GM19463 (cell line): ENCODE measurements at regions not wholly inside any gene's neighbourhood (a gene's known extent, or its start where the extent isn't known, plus 50 kb on each side); places are given as distances from the start of the nearest gene placed in this dataset.
"Not testable (repeated sequence)": the region's sequence is repeated elsewhere in the genome, so short reads cannot be mapped to it uniquely, and the experiment has no call there.

Experiments used
- ATAC-seq: cut with Tn5 transposase; IDR thresholded peaks from one replicate; pipeline ENCODE4 v1.9.1; 2021; ENCODE audit warnings: mild to moderate bottlenecking, moderate library complexity; ENCODE audit not compliant: unreplicated experiment

DNA sequence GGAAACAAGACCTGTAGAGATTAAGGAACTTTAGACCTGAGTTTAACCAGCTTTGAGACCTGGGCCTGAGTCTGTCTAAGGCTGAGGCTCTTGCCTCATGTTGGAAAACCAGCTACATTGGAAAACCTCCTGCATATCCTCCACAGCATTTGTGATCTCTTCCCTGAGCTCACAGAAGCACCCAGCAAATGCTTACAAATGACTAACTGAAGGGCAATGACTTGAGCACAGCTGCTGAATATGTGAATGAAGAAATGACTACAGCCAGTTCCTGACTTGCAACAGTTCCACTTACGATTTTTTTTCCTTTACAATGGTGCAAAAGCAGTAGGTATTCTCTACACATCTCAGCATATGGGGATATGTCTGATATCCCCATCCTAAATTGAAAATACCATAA lies 112.4 kb upstream of the RREB1 start:
- ATAC-seq, result no peak

DNA sequence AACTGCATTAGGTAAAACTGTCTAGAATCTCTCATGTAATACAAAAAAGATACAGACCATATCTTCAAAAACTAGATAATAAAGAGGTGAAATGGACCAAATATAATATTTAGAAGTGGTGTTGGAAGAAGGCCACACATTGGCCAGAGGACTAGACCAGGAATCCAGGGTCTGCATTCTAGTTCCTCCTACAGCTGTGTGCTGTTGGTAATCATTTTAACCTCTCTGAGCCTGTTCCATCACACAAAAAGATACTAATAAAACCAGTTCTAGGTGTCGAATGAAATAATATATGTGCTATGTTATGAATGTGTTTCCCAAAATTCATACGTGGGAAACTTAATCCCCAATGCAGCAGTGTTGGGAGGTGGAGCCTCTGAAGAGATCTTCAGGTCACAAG lies 111.6 kb upstream of the RREB1 start:
- no peak for ATAC-seq

DNA sequence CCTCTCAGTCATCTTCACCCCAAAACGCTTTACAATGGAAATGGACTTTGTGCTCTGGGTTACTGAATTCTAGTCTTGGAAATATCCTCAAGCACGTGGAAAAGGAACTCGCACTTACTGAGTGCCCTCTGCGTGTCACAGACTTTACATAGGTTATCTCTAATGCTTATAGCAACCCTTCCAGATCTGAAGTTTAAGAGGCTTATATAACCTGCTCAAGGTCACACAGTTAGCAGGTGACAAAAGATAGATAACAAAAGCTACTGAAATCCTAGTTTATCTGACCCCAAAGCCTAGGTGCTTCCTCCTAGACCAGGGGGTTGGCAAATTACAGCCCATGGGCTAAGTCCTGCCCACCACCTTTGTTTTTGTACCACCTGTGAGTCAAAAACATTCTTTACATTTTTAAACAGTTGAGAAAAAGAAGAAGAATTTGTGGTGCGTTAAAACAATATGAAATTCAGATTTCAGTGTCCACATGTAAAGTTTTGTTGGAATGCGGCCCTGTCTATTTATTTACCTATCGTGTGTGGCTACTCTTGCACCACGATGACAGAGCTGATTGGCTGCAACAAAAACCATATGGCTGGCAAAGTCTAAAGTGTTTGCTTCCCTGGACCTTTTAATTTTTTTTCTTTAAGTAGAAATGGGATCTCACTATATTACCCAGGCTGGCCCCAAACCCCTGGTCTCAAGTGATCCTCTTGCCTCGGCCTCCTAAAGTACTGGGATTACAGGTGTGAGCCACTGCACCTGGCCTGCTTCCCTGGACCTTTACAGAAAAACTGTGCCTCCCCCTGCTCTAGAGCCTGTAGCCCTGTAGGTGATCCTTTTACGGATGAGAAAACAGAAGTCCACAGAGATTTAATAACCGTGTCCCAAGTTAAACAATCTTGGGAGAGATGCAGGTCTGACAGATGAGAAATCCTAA lies 110.2 kb upstream of the RREB1 start:
- no peak for ATAC-seq

DNA sequence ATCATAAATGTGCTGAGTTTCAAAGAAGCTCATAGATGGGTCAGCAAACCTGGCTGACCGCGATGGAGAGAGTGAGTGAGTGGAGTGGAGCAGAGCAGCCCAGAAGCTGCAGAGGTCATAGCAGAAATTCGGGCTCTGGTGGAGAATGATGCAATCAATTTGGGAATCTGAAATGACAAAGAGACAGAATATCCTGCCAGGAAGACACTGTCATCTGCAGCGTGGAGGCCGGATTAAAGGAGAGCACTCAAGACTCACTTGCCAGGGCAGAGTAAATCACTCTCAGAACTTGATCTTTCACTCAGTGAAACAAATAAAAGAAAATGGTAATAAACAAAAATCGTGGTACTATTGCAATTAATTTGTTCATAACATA lies 109.6 kb upstream of the RREB1 start:
- ATAC-seq, result no peak

DNA sequence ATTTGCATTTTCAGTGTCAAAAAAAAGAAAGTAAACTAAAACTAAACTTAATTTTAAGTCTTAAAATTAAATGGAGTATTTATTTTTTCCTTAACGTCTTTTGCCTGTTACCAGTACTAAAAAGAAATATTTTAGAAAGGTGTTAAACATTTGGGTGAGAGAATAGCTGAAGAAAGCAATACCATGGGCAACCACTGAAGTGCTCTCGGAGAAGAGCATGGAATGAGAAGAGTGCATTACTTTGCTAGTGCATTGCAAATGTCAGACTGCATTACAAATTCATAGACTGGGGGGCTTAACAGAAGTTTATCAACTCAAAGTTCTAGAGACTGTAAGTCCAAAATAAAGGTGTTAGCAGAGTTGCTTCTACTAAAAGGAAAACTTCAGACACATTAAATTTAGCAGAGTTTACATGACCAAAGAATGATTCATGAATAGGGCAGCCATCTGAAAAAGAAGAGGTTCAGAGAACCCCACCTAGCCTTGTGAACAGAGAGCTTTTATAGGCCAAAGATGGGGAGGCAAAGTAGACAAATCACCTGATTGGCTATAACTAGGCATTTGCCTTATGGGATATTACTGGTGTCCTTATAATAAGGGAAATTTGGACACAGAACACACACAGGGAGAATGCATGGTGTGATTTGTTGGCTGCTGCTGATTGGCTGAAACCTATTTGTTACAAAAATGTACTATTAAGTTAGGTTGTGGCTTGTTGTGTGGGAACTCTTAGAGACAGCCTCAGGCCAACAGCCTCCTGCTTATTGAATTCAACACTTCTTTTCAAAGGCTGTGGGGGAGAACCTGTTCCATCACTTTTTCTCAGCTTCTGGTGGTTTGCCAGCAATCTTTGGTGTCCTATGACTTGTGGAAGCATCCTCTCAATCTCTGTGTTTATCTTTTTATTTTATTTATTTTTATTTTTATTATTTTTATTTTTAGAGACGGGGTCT lies 106.7 kb upstream of the RREB1 start:
- no peak for ATAC-seq

DNA sequence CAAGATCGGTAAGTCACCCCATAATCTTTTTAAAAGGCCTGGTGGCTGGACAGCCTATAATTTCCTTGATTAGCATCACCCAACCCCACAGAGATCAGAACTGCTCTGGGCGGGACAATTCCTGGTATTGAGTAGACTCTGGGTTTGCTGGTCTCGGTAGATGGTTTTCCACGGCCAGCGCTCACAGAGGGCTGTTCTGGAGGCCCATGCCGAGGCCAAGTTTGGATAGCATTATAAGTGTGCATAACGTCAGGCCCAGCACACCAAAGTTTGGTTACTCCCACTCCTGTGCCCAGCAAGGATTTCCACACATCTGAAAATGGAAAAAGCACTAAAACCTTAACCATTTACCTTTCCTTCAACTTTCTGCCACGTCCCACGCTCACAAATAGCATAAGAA lies 104.7 kb upstream of the RREB1 start:
- no peak for ATAC-seq

DNA sequence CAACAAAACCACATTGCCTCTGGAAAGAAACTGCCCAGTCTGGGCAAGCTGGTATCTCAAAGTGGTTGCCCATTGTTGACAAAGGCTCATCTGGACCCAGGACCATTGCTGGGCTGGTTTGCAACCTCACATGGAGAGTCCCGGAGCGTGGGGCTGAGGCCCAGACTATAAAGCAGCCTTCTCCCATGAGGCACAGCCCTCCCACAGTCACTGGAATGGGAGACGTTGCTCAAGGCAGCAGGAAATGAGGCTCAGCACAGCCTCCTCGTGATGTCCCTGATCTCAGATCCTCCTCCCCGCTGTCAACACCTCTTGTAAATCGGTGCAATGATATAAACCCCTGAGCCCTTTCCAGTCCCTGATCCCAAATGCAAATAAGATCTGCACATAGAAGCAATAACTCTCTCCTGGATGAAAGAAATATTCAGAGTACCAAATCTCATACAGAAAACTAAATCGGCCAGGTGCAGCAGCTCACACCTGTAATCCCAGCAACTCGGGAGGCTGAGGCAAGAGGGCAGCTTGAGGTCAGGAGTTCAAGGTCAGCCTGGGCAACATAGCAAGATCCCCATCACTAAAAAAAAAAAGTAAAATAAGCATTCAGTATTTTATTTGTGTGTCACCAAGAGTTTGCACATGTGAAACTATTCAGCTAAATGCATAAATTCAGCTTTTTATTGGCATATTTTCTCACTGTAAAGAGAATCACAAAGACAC lies 103.0 kb upstream of the RREB1 start:
- ATAC-seq, result no peak

DNA sequence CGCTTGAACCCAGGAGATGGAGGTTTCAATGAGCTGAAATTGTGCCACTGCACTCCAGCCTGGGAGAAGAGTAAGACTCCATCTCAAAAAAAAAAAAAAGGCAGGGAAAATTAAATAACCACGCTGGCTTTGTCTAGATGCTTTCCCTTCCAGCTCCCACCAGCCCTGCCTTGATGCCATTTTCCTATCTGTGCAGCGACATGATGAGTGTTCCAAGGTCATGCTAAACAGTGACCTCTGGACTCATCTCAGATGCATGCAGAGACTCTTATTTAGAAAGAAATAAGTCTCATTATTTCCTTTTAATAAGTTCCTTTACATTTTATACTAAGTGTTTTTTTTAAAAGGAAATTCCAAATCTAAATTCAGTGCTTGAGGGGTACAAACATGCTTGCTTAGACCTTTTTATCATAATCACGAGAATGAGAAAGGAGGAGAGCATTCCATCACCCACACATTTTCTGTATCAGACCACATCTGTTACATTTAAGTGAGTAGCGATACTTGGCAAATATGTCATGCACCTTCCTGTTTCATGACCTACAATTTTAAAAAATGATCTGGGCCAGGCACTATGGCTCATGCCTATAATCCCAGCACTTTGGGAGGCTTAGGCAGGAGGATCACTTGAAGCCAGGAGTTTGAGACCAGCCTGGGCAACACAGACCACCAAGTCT lies 101.1 kb upstream of the RREB1 start:
- ATAC-seq, result no peak

DNA sequence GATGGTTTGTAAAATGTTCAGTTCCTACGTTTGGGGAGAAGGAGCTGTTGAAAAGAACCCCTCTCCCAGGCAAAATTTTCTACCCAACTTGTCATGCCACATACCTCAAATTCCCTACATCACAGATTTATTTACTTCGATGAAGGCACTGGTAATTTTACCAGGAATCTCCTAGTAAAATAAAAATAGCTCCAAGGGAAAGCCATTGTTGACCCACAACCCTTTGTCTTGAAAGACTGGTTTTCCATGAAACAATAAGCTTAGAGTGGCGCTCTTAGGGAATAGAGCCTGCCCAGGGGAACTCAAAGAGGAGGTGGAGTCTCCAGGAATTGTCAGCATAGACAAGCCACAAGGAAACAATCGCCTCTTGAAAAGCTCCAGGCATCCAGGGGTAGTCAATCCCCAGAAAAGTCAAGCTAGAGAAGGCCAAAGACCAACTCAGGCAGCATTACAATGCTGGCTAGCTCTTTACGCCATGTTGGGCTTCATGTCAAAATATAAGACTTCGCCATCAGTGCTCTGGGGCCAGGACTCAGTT lies 99.2 kb upstream of the RREB1 start:
- no peak for ATAC-seq

DNA sequence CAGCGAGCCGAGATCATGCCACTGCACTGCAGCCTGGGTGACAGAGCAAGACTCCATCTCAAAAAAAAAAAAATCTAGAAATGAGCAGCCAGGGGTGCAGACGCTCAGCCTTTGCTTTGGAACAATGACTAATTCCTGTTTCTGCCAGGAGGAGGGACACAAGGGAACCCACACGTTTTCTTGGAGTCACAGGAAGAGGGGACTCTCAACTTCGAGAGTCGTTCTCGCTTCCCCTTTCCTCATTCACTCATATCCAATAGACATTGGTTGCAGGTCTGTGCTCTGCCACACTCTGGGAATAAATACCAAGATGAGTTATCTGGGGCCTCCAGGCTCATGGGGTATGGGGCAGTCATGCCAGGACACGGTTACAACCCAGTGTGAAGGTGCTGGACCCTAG lies 91.5 kb upstream of the RREB1 start:
- no peak for ATAC-seq

DNA sequence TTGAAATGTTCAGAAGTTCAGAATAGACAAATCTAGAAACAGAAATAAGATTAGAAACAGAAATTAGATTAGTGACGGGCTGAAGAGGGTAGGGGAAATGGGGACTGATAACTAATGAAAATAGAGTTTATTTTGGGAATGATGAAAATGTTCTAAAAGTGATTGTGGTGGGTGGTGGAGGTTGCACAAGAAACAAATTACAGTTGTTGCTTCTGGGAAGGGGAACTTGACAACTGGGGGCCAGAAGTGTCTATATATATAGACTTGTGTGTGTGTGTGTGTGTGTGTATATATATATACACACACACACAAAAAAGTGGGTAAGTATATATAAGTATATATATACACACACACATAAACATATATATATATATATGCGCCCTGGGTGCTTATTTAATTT lies 86.5 kb upstream of the RREB1 start:
- ATAC-seq, result no peak

DNA sequence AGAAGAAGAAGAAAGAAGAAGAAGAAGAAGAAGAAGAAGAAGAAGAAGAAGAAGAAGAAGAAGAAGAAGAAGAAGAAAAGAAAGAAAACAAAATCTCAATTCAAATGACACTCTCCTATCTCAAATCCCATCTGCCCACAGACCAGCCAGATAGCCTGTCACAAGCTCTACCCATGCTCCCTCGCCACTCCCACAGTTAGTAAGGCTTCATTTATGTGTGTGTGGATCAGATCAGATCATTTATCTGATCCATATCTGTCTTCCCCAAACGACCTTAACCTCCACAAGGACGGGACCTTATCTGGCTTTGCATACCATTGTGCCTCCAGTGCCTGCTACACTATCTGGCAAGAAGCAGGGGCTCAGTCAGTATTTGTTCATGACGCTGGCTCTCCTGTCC lies 81.9 kb upstream of the RREB1 start:
- no peak for ATAC-seq

DNA sequence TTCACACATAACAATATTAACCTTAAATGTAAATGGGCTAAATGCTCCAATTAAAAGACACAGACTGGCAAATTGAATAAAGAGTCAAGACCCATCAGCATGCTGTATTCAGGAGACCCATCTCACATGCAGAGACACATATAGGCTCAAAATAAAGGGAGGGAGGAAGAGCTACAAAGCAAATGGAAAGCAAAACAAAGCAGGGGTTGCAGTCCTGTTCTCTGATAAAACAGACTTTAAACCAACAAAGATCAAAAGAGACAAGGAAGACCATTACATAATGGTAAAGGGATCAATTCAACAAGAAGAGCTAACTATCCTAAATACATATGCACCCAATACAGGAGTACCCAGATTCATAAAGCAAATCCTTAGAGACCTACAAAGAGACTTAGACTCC lies 78.8 kb upstream of the RREB1 start:
- not testable (repeated sequence) for ATAC-seq

DNA sequence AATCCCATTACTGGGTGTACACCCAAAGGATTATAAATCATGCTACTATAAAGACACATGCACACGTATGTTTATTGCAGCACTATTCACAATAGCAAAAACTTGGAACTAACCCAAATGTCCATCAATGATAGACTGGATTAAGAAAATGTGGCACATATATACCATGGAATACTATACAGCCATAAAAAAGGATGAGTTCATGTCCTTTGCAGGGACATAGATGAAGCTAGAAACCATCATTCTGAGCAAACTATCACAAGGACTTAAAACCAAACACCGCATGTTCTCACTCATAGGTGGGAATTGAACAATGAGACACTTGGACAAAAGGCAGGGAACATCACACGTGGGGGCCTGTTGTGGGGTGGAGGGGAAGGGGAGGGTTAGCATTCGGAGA lies 76.8 kb upstream of the RREB1 start:
- ATAC-seq, result not testable (repeated sequence)

DNA sequence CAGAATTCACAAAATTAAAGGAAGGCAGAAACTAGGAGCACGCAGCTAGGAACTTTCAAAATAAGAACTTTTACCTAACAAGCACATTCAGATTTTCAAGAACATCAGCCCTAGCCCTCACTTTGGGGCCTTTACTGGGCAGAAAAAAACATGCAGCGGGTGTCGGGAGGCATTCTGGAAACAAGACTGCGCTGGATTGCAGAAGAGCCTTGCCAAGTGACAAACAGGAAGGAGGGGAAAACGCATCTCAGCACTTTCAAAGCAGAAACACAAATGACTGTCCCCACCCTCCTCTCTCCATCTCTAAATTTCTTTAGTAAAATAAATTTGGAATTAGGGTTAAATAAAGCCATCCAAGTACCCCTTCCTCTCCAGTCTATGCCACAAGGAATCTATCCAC lies 74.6 kb upstream of the RREB1 start:
- no peak for ATAC-seq

DNA sequence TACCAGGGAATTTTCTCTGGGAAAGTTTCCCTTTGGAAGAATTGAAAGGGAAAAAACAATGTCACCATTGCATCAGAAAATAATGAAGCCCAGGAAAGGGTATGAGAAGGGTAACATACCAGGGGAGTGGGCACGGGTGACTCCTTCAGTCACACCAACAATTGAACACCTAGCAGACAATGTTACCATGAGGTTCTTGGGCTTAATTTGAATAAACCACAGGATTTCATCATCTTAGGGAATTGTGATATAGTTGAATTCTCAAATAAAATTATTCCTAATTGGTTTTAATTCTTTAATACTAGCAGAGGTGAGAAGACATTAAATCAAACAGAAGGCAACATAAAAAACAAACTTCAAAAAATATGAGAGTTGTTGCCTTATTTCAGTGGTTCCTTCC lies 73.7 kb upstream of the RREB1 start:
- ATAC-seq, result no peak

DNA sequence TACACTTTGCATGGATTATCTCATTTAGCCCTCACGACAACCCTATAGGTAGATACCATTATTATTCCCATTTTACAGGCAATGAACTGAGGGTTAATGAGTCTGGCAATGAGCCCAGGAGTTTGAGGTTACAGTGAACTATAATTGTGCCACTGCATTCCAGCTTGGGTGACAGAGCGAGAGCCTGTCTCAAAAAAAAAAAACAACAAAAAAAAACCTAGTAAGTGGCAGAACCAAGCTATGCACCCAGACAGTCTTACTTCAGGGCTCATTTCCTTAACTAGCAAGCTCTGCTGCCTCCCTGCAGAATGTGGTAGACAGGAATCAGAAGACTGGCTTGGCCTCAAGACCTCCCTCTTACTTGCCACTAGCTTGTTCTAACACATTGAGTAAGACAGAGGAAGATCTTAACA lies 71.9 kb upstream of the RREB1 start:
- no peak for ATAC-seq

DNA sequence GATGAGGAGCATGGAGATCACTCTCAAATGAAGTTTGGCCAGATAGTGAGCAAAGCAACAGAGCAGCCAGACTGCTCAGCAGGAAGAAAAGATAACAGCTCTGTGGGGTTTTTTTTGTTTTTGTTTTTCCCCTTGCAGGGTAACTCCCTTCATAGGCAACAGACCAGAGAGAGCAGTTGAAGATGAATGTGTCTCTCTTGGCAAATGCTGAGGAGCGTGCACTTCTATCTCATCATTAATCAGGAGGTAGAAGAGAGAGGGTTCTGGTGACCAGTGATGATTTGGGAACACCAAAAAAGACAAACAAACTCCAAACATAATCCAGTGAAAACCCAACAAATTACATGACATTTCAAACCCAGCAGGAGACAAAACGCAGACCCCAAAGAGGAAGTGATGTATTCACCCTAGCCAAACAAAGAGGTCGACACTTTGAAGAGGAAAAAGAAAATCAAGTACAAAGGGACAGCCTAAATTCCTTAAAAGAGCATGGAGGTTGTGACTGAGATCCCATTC lies 66.2 kb upstream of the RREB1 start:
- no peak for ATAC-seq

DNA sequence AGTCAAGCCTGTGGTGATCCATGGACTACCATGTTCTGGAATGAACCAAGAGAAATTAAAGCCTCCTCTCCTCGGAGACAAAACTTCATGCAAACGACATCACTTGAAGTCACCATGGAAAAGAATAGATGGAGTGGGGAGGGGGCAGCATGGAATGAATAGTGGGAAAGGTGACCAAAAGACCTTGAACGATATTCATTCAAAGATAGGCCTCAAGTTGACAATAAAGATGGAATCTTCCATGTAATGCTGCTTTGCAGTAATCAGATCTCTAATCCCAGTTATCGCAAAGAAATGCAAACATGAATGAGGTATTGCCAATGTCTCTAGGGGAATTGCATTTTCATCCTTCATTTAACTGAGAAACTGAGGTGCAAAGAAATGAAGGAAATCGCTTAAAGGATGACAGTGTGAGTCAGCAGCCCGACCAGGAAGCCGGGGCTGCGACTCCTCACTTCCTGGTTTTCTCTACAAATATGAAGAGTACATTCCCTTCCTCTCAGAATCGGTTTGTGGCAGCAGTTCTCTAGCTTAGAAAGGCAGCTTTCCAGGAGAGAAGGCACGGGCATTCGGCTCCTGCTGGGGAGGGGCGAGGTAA lies 65.6 kb upstream of the RREB1 start:
- ATAC-seq, result no peak
